ENCODE measurements at regions not wholly inside any gene's neighbourhood (a gene's known extent, or its start where the extent isn't known, plus 50 kb on each side); places are given as distances from the start of the nearest gene placed in this dataset.

GRCh38 chr2:136395582-136395981 lies 277.6 kb upstream of the CXCR4 start:
- no peak for DNase-seq

GRCh38 chr2:136394136-136395060 lies 276.4 kb upstream of the CXCR4 start:
- no peak for DNase-seq

- DNase-seq, result no peak
Measured at GRCh38 chr2:136393514-136393913, 275.6 kb upstream of the CXCR4 start.

GRCh38 chr2:136392897-136393505 lies 275.1 kb upstream of the CXCR4 start:
- no peak for DNase-seq

GRCh38 chr2:136389809-136390208 lies 271.9 kb upstream of the CXCR4 start:
- DNase-seq, result no peak

- no peak for DNase-seq
Measured at GRCh38 chr2:136386046-136386445, 268.1 kb upstream of the CXCR4 start.

GRCh38 chr2:136384531-136385303 lies 266.8 kb upstream of the CXCR4 start:
- DNase-seq, result no peak

- no peak for DNase-seq
Measured at GRCh38 chr2:136383167-136383566, 265.2 kb upstream of the CXCR4 start.

- DNase-seq, result no peak
Measured at GRCh38 chr2:136381722-136382633, 264.0 kb upstream of the CXCR4 start.

- DNase-seq, result no peak
Measured at GRCh38 chr2:136381245-136381644, 263.3 kb upstream of the CXCR4 start.

- DNase-seq, result no peak
Measured at GRCh38 chr2:136378712-136379595, 261.0 kb upstream of the CXCR4 start.

GRCh38 chr2:136377423-136378382 lies 259.8 kb upstream of the CXCR4 start:
- no peak for DNase-seq

GRCh38 chr2:136376798-136377211 lies 258.9 kb upstream of the CXCR4 start:
- no peak for DNase-seq

- no peak for DNase-seq
Measured at GRCh38 chr2:136376211-136376610, 258.3 kb upstream of the CXCR4 start.

GRCh38 chr2:136375017-136375901 lies 257.3 kb upstream of the CXCR4 start:
- no peak for DNase-seq

GRCh38 chr2:136373841-136374240 lies 255.9 kb upstream of the CXCR4 start:
- no peak for DNase-seq

- no peak for DNase-seq
Measured at GRCh38 chr2:136373029-136373428, 255.1 kb upstream of the CXCR4 start.

GRCh38 chr2:136363900-136364299 lies 246.0 kb upstream of the CXCR4 start:
- no peak for DNase-seq

GRCh38 chr2:136363470-136363869 lies 245.5 kb upstream of the CXCR4 start:
- no peak for DNase-seq

Data from NCI-H226 (cell line).